Caco-2 (cell line): ENCODE measurements at regions not wholly inside any gene's neighbourhood (a gene's known extent, or its start where the extent isn't known, plus 50 kb on each side); places are given as distances from the start of the nearest gene placed in this dataset.

ENCODE experiments used
- BruUV-seq: library from RNA; stranded (reverse); fragments of 400-500 nt; replicated peaks from 2 replicates; lab custom pipeline; 2021; lab: Mats Ljungman, UMichigan
- CTCF ChIA-PET: fragments of 300-600 bp; sonication (Branson Sonifier 250); formaldehyde crosslinking; loops from one replicate; lab custom pipeline; 2022; ENCODE audit warnings: antibody characterized with exemption; lab: Charles Lee
- POLR2A ChIA-PET: fragments of 300-600 bp; sonication (Branson Sonifier 250); formaldehyde crosslinking; loops from one replicate; lab custom pipeline; 2022; ENCODE audit warnings: antibody characterized with exemption; lab: Charles Lee
- DNase-seq, 2 experiments: peaks; one replicate each; pipeline versions ENCODE4 v3.0.0 to v3.0.0-alpha.2; 2020 to 2022
- H3K27me3 ChIP-seq: replicated peaks from 2 replicates; pipeline ENCODE4 v1.6.0; 2011; ENCODE audit warnings: low read length; ENCODE audit not compliant: control insufficient read depth, insufficient read depth
- H3K36me3 ChIP-seq: 2 replicates; pipeline ENCODE4 v1.5.1; 2011; ENCODE audit warnings: low read length; ENCODE audit not compliant: control insufficient read depth, insufficient read depth
- H3K4me1 ChIP-seq: fragments of 250-450 bp; sonication (Bioruptor Pico); 2 replicates; pipeline ENCODE4 v1.5.1; 2020; ENCODE audit warnings: mild to moderate bottlenecking
- H3K4me3 ChIP-seq: 2 replicates; pipeline ENCODE4 v1.5.1; 2011; ENCODE audit warnings: low read depth, mild to moderate bottlenecking, control low read depth, low read length
- H3K9me3 ChIP-seq: fragments of 250-450 bp; sonication (Bioruptor Pico); 2 replicates; pipeline ENCODE4 v1.5.1; 2020; ENCODE audit warnings: mild to moderate bottlenecking, moderate library complexity
- H3K27ac Mint-ChIP-seq: one replicate; pipeline ENCODE4 v1.8.0; 2022; ENCODE audit warnings: mixed read lengths; ENCODE audit not compliant: unreplicated experiment
- H3K27me3 Mint-ChIP-seq: one replicate; pipeline ENCODE4 v1.8.0; 2022; ENCODE audit warnings: mixed read lengths; ENCODE audit not compliant: insufficient read depth, unreplicated experiment
- H3K36me3 Mint-ChIP-seq: one replicate; pipeline ENCODE4 v1.8.0; 2022; ENCODE audit warnings: mild to moderate bottlenecking, mixed read lengths; ENCODE audit not compliant: insufficient read depth, unreplicated experiment
- H3K4me1 Mint-ChIP-seq: one replicate; pipeline ENCODE4 v1.8.0; 2022; ENCODE audit warnings: low read depth, mixed read lengths; ENCODE audit not compliant: unreplicated experiment
- H3K4me3 Mint-ChIP-seq: one replicate; pipeline ENCODE4 v1.8.0; 2022; ENCODE audit warnings: mild to moderate bottlenecking, moderate library complexity, mixed read lengths; ENCODE audit not compliant: unreplicated experiment
- H3K9me3 Mint-ChIP-seq: one replicate; pipeline ENCODE4 v1.8.0; 2022; ENCODE audit warnings: mixed read lengths; ENCODE audit not compliant: unreplicated experiment
- intact Hi-C: fragments of 100-400 bp; cut with micrococcal nuclease; formaldehyde crosslinking; loops from one replicate; pipeline ENCODE4 v1.10.0; 2022; ENCODE audit not compliant: unreplicated experiment
- TF ChIP-seq, protein P1 (sequence below), 2 experiments: fragments of 200-600 bp in 1 of 2; IDR thresholded peaks; 1 replicate in 1 of 2; 2 replicates in 1 of 2; pipeline versions ENCODE4 v1.5.1 to v1.8.0; 2011 to 2022; ENCODE audit warnings: antibody characterized with exemption in 1 of 2, control low read depth in 1 of 2, inconsistent platforms in 1 of 2, low read depth in 1 of 2, low read length in 1 of 2, mild to moderate bottlenecking in 1 of 2, moderate library complexity in 1 of 2; ENCODE audit not compliant: insufficient read depth in 1 of 2, severe bottlenecking in 1 of 2, unreplicated experiment in 1 of 2

DNA sequence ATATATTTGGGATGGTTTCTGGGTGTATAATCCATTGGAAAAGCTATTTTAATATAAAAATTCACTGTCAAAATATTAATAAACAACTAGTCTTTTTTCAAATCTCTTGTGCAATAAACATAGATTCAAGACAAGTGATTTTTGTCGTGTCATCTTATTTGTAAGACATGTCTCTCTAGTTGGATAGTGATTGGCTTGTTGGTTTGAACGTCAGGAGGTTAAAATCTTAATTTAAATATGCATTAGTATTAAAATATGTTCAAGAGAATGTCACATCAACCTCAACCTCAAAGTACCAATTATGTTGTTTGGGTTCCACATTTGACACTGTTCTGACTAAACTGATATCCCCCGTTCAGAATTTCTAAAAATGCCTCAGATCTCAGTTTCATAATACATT is 287.6 kb downstream of the CASP12 start:
- DNase-seq, result no peak
- H3K27ac Mint-ChIP-seq, result no peak overlapping the region
- CTCF ChIA-PET, result no interaction called here
- TF ChIP-seq, protein P1, sequence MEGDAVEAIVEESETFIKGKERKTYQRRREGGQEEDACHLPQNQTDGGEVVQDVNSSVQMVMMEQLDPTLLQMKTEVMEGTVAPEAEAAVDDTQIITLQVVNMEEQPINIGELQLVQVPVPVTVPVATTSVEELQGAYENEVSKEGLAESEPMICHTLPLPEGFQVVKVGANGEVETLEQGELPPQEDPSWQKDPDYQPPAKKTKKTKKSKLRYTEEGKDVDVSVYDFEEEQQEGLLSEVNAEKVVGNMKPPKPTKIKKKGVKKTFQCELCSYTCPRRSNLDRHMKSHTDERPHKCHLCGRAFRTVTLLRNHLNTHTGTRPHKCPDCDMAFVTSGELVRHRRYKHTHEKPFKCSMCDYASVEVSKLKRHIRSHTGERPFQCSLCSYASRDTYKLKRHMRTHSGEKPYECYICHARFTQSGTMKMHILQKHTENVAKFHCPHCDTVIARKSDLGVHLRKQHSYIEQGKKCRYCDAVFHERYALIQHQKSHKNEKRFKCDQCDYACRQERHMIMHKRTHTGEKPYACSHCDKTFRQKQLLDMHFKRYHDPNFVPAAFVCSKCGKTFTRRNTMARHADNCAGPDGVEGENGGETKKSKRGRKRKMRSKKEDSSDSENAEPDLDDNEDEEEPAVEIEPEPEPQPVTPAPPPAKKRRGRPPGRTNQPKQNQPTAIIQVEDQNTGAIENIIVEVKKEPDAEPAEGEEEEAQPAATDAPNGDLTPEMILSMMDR (IDR thresholded peaks at IDR 0.05; ENCODE audit: insufficient read depth in 1 of 2, low read depth in 1 of 2, low read length in 1 of 2, severe bottlenecking in 1 of 2, unreplicated experiment in 1 of 2), result no peak
- peaks cover 3% of the 10 kb centered on the region for H3K9me3 Mint-ChIP-seq
- 0 out of 2 replicates have a peak, but pooled peaks cover 7% of the 10 kb centered on the region for H3K4me1 ChIP-seq
- no peak overlapping the region for H3K4me3 Mint-ChIP-seq
- H3K9me3 ChIP-seq, result no peaks in the 10 kb centered on the region
- intact Hi-C loops, result no loop called here
- H3K4me1 Mint-ChIP-seq, result peaks cover 6% of the 10 kb centered on the region
- no peaks in the 10 kb centered on the region for H3K36me3 ChIP-seq
- no TSS peak for BruUV-seq
- H3K36me3 Mint-ChIP-seq, result no peaks in the 10 kb centered on the region
- H3K27me3 ChIP-seq, result no peaks in the 10 kb centered on the region
- POLR2A ChIA-PET, result no interaction called here
- H3K27me3 Mint-ChIP-seq, result no peaks in the 10 kb centered on the region
- no peak overlapping the region for H3K4me3 ChIP-seq

DNA sequence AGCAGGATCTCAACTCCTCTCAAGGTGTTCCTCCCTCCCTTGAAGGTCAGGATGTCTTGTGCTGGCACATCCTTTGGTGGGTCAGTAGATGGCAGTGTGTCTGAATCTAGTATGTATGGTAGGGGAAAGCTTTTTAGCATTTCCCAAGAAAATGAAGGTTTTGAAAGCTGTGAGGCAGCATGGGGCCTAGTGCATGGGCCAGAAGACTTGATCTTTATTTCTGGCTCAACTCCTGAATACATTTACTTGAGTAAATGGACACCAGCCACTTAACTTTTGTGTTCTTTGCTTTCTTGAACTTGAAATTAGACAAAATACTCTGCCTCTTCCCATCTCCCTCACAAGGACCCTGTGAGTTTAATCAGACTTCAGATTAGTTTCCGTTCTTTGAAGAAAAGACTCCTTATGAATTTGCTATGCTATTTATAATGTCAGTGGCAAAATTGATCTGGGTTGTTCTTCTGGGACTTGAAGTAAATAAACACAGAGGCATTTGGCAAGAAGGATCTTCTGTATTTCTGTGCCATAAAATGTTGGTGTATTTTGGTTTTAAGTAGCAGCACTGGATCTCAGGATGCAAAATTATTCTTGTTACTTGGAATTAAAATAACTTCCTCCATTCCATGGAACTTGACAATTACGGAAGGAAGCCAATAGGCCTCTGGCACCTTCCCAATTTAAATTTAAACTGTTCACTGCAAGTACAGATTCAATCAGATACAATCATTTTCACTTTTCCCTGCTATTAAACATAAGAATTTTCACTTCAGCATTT is 288.8 kb downstream of the CASP12 start:
- 0 out of 2 replicates have a peak, but pooled peaks cover 7% of the 10 kb centered on the region for H3K4me1 ChIP-seq
- no TSS peak for BruUV-seq
- H3K4me3 Mint-ChIP-seq, result no peak overlapping the region
- no peaks in the 10 kb centered on the region for H3K4me1 Mint-ChIP-seq
- H3K4me3 ChIP-seq, result no peak overlapping the region
- no peaks in the 10 kb centered on the region for H3K9me3 ChIP-seq
- ChIA-PET POLR2A (interaction anchor here (0.6 kb wide), 1 partner anchor 206 kb away, joined by 3 read pairs; no protein-coding TSS in a partner anchor), CTCF (interaction anchor here (0.6 to 1.3 kb wide), 7 partner anchors 11 to 1254 kb away, joined by 3 to 5 read pairs (median 3); no protein-coding TSS in a partner anchor)
- peak; percentile 56 to 75 for DNase-seq
- H3K36me3 ChIP-seq, result no peaks in the 10 kb centered on the region
- H3K27me3 Mint-ChIP-seq, result no peaks in the 10 kb centered on the region
- intact Hi-C loops, result loop anchor here (1.0 to 10.0 kb wide), 10 partner anchors 25 to 1254 kb away; partner anchors contain the start of gene CASP4
- no peaks in the 10 kb centered on the region for H3K27me3 ChIP-seq
- no peaks in the 10 kb centered on the region for H3K36me3 Mint-ChIP-seq
- H3K9me3 Mint-ChIP-seq, result no peaks in the 10 kb centered on the region
- no peak overlapping the region for H3K27ac Mint-ChIP-seq
- TF ChIP-seq, protein P1 (IDR thresholded peaks at IDR 0.05; ENCODE audit: insufficient read depth in 1 of 2, low read depth in 1 of 2, low read length in 1 of 2, severe bottlenecking in 1 of 2, unreplicated experiment in 1 of 2), result peak; percentile 76 to 98

DNA sequence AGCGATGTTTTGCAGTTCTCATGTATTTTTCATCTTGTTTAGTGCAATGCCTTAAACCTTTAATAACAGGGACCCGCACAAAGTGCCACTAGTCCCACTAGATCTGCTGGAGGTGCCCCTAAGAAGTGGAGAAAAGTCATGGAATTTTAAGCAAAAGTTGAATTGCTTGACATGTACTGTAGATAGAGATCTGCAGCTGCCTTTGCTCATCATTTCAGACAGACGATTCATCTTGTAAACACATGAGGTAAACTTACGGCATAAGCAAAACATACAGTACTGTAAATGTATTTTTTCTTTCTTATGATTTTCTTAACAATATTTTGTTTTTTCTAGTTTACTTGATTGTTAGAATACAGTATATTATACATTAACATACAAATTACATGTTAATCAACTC is 295.6 kb downstream of the CASP12 start:
- H3K4me1 Mint-ChIP-seq, result peaks cover 10% of the 10 kb centered on the region
- H3K27ac Mint-ChIP-seq, result no peak overlapping the region
- TF ChIP-seq, protein P1 (IDR thresholded peaks at IDR 0.05; ENCODE audit: insufficient read depth in 1 of 2, low read depth in 1 of 2, low read length in 1 of 2, severe bottlenecking in 1 of 2, unreplicated experiment in 1 of 2), result no peak
- CTCF ChIA-PET, result no interaction called here
- H3K4me3 Mint-ChIP-seq, result no peak overlapping the region
- H3K36me3 Mint-ChIP-seq, result no peaks in the 10 kb centered on the region
- Histone ChIP-seq H3K4me3 (no peak overlapping the region), H3K9me3 (0 out of 2 replicates have a peak, but pooled peaks cover 3% of the 10 kb centered on the region), H3K4me1 (peaks cover 19% of the 10 kb centered on the region), H3K36me3 (no peaks in the 10 kb centered on the region), H3K27me3 (no peaks in the 10 kb centered on the region)
- H3K9me3 Mint-ChIP-seq, result peaks cover 26% of the 10 kb centered on the region
- POLR2A ChIA-PET, result no interaction called here
- no TSS peak for BruUV-seq
- no peak for DNase-seq
- H3K27me3 Mint-ChIP-seq, result no peaks in the 10 kb centered on the region
- intact Hi-C loops, result loop anchor here (10.0 kb wide), 4 partner anchors 342 to 678 kb away; no protein-coding TSS in a partner anchor
